Natural killer cell treated with Interleukin-12 subunit alpha and Interleukin-12 subunit beta and Interleukin-15 and Interleukin-18, amount 100 ng/mL, for 72 hours (primary cell): ENCODE measurements at regions not wholly inside any gene's neighbourhood (a gene's known extent, or its start where the extent isn't known, plus 50 kb on each side); places are given as distances from the start of the nearest gene placed in this dataset.
"Not testable (repeated sequence)": the region's sequence is repeated elsewhere in the genome, so short reads cannot be mapped to it uniquely, and the experiment has no call there.

Experiments
- ATAC-seq, 2 donors: fragments of 150-1000 bp; cut with Tn5 transposase in 1 of 2; sonication (Bioruptor Pico), chemical (Tn5 transposase) in 1 of 2; 2 replicates each; pipeline ENCODE4 v1.10.0; 2021
- DNase-seq: peaks from one replicate; pipeline ENCODE4 v3.0.0; 2022; ENCODE audit warnings: low spot score
- H3K27ac Mint-ChIP-seq, 2 donors: 1 replicate in 1 of 2; 2 replicates in 1 of 2; pipeline ENCODE4 v1.8.0; 2022; ENCODE audit warnings: mixed read lengths in 2 of 2, mild to moderate bottlenecking in 1 of 2, moderate library complexity in 1 of 2
- H3K27me3 Mint-ChIP-seq, 2 donors: 1 replicate in 1 of 2; 2 replicates in 1 of 2; pipeline ENCODE4 v1.8.0; 2022; ENCODE audit warnings: mixed read lengths in 2 of 2
- H3K36me3 Mint-ChIP-seq: one replicate; pipeline ENCODE4 v1.8.0; 2022; ENCODE audit warnings: mixed read lengths
- H3K4me1 Mint-ChIP-seq, 2 donors: 1 replicate in 1 of 2; 2 replicates in 1 of 2; pipeline ENCODE4 v1.8.0; 2022; ENCODE audit warnings: low read depth in 2 of 2, mixed read lengths in 2 of 2, mild to moderate bottlenecking in 1 of 2
- H3K4me3 Mint-ChIP-seq: one replicate; pipeline ENCODE4 v1.8.0; 2022; ENCODE audit warnings: mixed read lengths
- H3K9me3 Mint-ChIP-seq: 2 replicates; pipeline ENCODE4 v1.8.0; 2022; ENCODE audit warnings: mixed read lengths

- H3K27me3 Mint-ChIP-seq, H3K27ac Mint-ChIP-seq, ATAC-seq, H3K9me3 Mint-ChIP-seq, DNase-seq, H3K4me1 Mint-ChIP-seq, H3K36me3 Mint-ChIP-seq, H3K4me3 Mint-ChIP-seq: not testable (repeated sequence)
Observed at GRCh38 chr9:67106659-67107058, 114.3 kb upstream of the SPATA31A3 start.

- H3K36me3 Mint-ChIP-seq, H3K27me3 Mint-ChIP-seq, DNase-seq, H3K27ac Mint-ChIP-seq, H3K4me3 Mint-ChIP-seq, H3K9me3 Mint-ChIP-seq, H3K4me1 Mint-ChIP-seq, ATAC-seq: not testable (repeated sequence)
Observed at GRCh38 chr9:67102506-67103276, 110.3 kb upstream of the SPATA31A3 start.

- H3K27ac Mint-ChIP-seq, H3K4me1 Mint-ChIP-seq, H3K36me3 Mint-ChIP-seq, H3K27me3 Mint-ChIP-seq, H3K4me3 Mint-ChIP-seq, DNase-seq, H3K9me3 Mint-ChIP-seq: not testable (repeated sequence)
- peak in 1 of 2 donors; percentile 28 for ATAC-seq
Observed at GRCh38 chr9:67091104-67091503, 98.8 kb upstream of the SPATA31A3 start.

GRCh38 chr9:67086862-67087261 is 94.5 kb upstream of the SPATA31A3 start:
- not testable (repeated sequence) for DNase-seq, H3K27ac Mint-ChIP-seq, H3K9me3 Mint-ChIP-seq, ATAC-seq, H3K4me3 Mint-ChIP-seq, H3K36me3 Mint-ChIP-seq, H3K4me1 Mint-ChIP-seq, H3K27me3 Mint-ChIP-seq

GRCh38 chr9:67066140-67066539 is 73.8 kb upstream of the SPATA31A3 start:
- not testable (repeated sequence) for H3K27ac Mint-ChIP-seq, H3K4me1 Mint-ChIP-seq, DNase-seq, H3K9me3 Mint-ChIP-seq, H3K4me3 Mint-ChIP-seq, ATAC-seq, H3K36me3 Mint-ChIP-seq, H3K27me3 Mint-ChIP-seq

GRCh38 chr9:67058898-67059715 is 66.8 kb upstream of the SPATA31A3 start:
- H3K9me3 Mint-ChIP-seq, DNase-seq, ATAC-seq, H3K36me3 Mint-ChIP-seq, H3K4me3 Mint-ChIP-seq, H3K4me1 Mint-ChIP-seq, H3K27me3 Mint-ChIP-seq, H3K27ac Mint-ChIP-seq: not testable (repeated sequence)
